GM12864 (cell line): ENCODE measurements at regions not wholly inside any gene's neighbourhood (a gene's known extent, or its start where the extent isn't known, plus 50 kb on each side); places are given as distances from the start of the nearest gene placed in this dataset.

Source experiments
- DNase-seq: peaks from one replicate; pipeline ENCODE4 v3.0.0-alpha.2; 2011; ENCODE audit warnings: low read depth
- H3K4me3 ChIP-seq: 2 replicates; pipeline ENCODE4 v1.5.1; 2011; ENCODE audit warnings: mild to moderate bottlenecking, low read depth, low read length, control low read depth
- TF ChIP-seq, protein P1 (sequence below): IDR thresholded peaks from 2 replicates; pipeline ENCODE4 v1.5.1; 2011; ENCODE audit warnings: low read depth, mild to moderate bottlenecking, moderate library complexity, low read length, control low read depth, inconsistent platforms; ENCODE audit errors: missing control alignments

DNA sequence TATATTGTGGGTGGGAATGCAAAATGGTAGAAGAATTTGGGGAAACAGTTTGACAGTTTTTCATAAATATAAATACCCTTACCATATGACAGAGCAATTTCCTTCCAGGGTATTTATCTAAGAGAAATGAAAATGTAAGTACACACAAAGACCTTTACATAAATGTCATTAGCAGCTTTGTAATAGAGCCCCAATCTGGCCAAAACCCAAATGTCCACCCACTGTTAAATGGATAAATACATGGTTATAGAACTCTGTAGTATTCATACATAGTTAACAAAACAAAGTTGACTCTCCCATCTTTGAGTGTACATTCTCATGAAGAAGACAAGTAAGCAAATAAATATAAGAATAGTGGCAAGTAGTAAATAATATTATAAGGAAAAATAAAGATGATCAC is 514.8 kb upstream of the NOX3 start:
- no peak for DNase-seq
- TF ChIP-seq, protein P1, sequence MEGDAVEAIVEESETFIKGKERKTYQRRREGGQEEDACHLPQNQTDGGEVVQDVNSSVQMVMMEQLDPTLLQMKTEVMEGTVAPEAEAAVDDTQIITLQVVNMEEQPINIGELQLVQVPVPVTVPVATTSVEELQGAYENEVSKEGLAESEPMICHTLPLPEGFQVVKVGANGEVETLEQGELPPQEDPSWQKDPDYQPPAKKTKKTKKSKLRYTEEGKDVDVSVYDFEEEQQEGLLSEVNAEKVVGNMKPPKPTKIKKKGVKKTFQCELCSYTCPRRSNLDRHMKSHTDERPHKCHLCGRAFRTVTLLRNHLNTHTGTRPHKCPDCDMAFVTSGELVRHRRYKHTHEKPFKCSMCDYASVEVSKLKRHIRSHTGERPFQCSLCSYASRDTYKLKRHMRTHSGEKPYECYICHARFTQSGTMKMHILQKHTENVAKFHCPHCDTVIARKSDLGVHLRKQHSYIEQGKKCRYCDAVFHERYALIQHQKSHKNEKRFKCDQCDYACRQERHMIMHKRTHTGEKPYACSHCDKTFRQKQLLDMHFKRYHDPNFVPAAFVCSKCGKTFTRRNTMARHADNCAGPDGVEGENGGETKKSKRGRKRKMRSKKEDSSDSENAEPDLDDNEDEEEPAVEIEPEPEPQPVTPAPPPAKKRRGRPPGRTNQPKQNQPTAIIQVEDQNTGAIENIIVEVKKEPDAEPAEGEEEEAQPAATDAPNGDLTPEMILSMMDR, result no peak
- H3K4me3 ChIP-seq, result no peak overlapping the region

GRCh38 chr6:155968921-155969320 is 513.3 kb upstream of the NOX3 start:
- no peak overlapping the region for H3K4me3 ChIP-seq
- no peak for DNase-seq
- TF ChIP-seq, protein P1, result no peak

- no peak for DNase-seq
- H3K4me3 ChIP-seq, result no peak overlapping the region
- TF ChIP-seq, protein P1, result no peak
Observed at GRCh38 chr6:155967322-155967721, 511.7 kb upstream of the NOX3 start.

GRCh38 chr6:155964544-155964943 is 508.9 kb upstream of the NOX3 start:
- no peak overlapping the region for H3K4me3 ChIP-seq
- no peak for DNase-seq
- TF ChIP-seq, protein P1, result no peak

GRCh38 chr6:155962276-155962675 is 506.6 kb upstream of the NOX3 start:
- TF ChIP-seq, protein P1, result no peak
- DNase-seq, result no peak
- H3K4me3 ChIP-seq, result no peak overlapping the region

GRCh38 chr6:155959898-155960495 is 504.4 kb upstream of the NOX3 start:
- DNase-seq, result no peak
- TF ChIP-seq, protein P1, result no peak
- H3K4me3 ChIP-seq, result no peak overlapping the region

DNA sequence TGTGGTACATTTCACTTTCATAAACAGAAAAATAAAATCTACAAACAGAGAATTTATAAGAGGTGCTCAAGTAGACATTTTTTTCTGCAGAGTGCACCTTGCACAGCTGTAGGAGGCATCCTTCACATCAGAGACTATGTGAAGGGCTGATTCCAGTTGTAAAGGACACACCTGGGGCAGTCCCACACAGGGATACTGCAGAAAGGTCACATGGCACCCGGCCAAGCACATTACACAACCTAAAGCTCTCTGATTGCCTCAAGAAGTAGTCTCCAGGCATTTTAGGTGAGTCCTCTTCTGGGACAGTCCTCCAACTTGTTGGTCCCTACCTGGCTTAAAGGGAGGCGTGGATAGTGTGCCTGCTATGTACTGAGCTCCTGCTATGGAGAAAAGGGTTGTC is 502.9 kb upstream of the NOX3 start:
- no peak for DNase-seq
- H3K4me3 ChIP-seq, result no peak overlapping the region
- TF ChIP-seq, protein P1, result no peak
